ENCODE measurements at regions not wholly inside any gene's neighbourhood (a gene's known extent, or its start where the extent isn't known, plus 50 kb on each side); places are given as distances from the start of the nearest gene placed in this dataset.

DNA sequence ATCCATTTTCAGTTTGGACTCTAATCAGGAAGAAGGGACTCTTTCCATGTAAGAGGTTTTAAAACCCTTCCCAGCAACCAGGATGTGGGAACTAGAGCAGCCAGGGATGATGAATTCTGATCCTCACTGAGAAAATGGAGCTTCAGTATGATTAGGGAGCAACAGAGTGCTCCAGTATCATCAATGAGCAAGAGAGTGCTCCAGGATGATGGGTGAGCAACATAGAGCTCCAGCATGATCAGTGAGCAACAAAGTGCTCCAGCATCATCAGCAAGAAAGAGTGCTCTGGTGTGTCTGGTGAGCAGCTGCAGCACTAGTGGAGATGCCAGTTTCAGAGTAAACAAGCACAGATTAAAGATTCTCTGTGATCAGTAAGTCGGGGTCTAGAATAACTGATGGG lies 106.4 kb upstream of the LPP start:
- DNase-seq = no peak

- no peak for DNase-seq
Observed at GRCh38 chr3:188049606-188050530, 104.1 kb upstream of the LPP start.

- no peak for DNase-seq
Observed at GRCh38 chr3:188051801-188052168, 102.2 kb upstream of the LPP start.

- DNase-seq = no peak
Observed at GRCh38 chr3:188052169-188053035, 101.6 kb upstream of the LPP start.

GRCh38 chr3:188053036-188053340 lies 101.0 kb upstream of the LPP start:
- DNase-seq = no peak

DNA sequence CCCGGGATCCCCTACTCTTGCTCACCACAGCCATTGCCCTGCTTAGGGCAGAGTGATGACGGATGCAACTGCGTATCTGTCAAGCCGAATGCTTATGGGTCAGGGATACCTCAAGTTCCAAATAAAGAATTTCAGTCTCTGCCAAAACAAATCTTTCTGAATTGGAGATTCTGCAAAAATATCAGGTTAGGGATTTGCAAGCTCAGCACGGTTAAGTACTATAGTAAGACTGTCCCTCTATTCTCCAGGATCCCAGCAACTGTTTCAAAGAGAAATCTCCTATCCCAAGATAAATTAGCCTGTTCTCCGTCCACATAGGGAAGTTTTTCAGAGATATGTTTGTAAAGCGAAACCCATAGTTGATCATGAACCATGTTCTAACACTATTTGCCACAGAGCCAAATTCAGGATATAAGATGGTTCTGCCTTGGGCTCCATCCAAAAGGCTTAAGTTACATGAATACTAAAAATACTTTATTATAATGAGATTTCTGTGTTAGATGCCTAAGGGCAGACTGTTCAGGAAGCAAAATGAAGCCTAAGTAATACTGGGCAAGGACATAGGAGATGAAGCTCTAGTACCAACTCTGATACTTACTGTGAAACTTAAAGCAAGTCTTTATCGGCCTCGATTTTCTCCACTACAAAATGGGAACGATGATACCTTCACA lies 100.1 kb upstream of the LPP start:
- no peak for DNase-seq

DNA sequence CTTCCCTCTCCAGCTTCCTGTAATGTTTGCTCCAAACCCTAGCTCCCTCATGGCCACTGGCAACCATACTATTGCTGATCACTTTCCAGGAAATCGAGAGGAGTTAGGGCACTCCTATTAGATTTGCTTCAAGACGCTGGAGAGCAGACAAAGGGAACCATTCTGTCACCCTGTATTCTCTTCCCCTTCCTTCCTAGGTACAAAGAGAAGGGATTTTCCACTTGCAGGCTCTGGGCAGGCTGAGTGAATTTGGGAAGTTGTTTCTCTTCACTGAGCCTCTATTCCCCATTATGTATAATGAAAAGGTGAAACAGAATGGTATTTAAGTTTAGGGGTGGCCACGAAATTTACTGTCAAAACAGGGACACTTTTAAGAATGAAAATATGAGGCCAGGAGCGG lies 99.4 kb upstream of the LPP start:
- no peak for DNase-seq

DNA sequence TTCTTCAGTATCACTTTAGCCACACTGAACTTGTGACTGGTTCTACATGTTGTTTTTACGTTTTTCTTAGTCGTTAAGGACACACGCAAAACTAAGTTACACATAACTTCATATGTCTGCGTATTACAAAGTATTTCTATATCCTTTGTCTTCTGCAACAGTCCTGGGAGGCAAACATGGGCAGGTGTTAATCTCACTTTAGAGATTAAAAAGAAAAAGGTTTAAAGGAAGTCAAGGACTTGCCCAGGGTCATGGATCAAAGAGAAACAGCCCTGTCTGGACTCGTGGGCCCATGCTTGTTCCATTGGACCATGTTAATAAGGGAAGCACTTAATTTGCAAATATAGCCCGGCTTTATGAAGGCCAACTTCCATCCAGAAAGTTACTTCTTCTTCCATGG lies 98.6 kb upstream of the LPP start:
- DNase-seq = no peak

- no peak for DNase-seq
Observed at GRCh38 chr3:188057124-188057523, 96.8 kb upstream of the LPP start.

DNA sequence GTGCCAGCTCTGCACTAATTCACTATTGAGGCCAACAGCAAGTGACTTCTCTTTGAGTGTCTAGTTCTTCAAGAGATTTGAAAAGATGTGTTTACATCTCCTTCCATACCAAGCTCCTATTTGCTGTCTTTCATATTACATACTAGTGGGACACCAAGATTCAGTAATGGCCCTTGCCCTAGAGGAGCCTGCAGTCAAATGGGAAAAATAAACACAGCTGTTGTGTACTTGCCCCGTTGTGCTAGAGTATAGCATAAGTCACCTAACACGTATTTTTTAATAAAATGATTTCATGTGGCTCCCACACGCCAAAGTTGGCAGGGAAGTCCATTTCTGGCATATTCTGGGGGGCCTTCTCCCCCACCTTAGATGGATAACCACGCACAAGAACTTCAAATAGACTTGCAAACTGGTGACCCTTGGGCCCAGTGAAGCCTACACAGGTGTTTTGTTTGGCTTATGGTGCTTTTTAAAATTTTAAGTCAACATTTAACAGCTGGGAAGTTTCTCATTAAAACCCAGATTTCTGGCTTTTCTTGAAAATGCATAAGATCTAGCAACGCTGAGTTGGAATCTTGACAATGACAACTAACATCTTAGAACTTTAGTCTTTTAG lies 95.3 kb upstream of the LPP start:
- no peak for DNase-seq

GRCh38 chr3:188059351-188059750 lies 94.6 kb upstream of the LPP start:
- no peak for DNase-seq

- no peak for DNase-seq
Observed at GRCh38 chr3:188060264-188060835, 93.6 kb upstream of the LPP start.

DNA sequence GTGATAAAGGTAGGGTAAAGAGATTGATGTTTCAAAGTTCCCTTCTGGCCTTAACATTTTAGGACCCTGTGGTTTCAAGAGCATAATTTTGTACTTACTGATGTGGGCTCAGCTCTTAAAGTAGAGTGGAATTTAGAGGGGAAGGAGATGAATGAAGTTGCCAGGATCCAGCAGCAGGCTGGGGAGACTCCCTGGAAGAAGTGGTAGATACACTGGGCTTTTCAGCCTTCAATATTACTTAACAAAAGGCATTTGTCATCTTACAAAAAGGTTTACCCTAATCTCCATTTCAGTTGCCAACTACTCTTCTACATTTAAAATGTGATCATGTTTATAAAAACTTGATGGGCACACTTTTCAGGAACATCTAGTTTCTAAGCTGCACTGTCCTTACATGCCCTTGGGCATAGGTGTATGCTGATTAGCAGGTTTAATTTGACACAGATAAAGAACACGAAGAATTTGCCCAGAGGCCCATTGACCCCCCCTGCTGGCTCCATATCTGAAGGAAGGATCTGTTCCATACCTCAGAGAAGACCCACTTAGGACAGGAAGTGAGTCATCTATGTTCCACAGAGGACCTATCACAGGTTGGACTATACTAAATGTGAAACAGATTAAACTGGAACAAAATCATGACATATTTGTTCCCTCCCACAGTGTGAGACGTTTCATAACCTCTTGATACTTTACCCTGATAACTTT lies 93.0 kb upstream of the LPP start:
- no peak for DNase-seq

DNA sequence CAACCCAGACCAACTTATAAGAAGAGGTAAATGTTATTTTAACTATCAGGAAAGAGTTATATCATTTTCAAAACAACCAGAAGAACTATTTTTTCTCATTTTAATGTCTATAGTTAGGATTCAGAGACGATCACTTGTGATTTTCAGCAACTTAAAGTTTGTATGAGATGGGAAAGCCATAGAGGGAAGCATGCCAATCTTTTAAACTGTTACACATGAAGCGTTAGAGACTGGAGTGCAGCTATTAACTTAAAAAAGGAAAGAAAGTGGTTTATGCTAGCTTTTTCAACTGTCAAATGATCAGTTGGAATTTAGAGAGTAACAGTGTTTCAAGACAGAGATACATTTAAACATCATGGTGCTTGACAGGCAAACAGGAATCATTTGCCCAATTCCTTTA lies 91.7 kb upstream of the LPP start:
- DNase-seq = no peak

DNA sequence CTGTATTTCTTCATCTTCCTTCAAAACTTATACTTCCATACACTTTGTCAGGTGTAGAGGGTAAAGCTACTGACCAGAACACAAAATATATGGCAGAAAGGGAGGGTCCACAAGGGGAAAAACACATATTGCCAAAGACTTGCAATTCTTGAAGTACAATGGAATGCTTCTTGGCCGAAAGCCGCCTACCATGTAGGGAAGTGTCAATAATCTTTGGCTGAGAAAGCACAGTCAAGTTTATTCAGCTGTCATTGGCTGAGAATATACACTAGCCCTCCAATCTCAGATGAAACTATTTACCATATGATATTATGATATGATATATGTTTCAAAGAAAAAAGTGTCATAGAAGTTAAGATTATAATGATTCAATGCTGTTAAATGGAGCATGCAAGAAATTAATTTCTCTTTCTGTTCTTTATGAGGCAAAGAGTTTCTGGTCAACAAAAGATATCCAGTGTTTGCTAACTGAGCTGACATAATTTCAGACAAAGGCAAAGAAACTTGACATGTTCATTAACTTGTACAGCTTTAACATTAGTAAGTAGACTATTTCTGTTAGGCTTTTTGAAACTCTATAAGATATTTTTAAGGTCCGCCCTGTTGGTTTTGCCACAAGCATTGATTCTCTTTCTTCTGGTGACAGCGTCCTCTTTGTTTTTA lies 89.0 kb upstream of the LPP start:
- DNase-seq = no peak

DNA sequence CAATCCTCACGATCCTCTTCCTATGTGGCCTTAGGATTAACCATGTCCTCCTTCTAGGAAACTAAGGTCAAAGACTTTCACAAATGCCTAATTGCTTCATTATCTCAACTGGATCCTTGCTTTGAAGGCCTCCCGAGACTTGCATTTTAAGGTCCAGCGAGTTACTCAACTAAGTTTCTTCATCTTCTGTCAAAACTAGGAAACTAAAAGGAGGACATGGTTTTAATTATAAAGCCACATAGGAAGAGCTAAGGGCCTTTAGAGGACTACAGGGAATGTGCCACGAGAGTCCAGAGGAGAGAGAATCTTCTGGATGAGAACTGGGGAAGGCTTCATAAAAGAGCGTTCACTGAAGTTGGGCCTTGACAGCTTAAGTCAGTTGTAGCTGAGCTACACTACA lies 87.8 kb upstream of the LPP start:
- no peak for DNase-seq

DNA sequence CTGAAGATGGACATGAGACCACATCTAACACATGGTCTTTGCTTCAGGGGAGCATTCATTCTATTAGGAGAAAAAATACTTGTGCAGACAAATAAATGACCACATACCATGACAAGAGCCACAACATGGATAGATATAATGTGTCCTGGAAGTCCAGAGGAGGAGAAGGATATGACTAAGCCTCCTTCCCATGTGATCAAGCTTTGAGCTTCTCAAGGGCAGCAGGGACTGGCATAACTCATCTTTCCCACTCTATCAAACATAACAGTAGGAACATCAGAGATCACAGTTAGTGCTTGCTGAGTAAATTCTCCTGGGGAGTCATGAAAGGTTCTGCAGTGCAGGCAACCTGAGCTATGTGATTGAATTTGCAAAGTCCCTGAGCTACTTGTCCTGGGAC lies 86.0 kb upstream of the LPP start:
- DNase-seq = no peak

DNA sequence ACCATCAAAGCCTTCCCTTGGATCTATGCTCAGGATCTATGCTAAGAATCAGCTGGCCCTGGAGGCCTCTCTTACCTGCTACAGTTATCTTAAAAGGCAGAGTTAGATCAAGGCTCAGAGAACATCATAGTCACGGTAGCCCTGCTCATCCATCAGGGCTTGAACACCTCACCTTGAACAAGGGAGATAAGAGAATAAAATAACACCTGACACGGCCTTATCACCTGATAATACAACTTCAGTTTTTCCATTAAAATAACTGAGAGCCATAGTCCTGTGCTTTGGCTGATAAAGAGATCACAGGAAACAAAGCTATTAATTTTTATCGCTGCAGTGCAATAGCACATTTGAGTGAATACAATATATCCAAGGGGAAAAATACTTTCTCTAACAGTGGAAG lies 85.6 kb upstream of the LPP start:
- no peak for DNase-seq

- DNase-seq = no peak
Observed at GRCh38 chr3:188071636-188072035, 82.3 kb upstream of the LPP start.

- DNase-seq = no peak
Observed at GRCh38 chr3:188076176-188076575, 77.8 kb upstream of the LPP start.

DNA sequence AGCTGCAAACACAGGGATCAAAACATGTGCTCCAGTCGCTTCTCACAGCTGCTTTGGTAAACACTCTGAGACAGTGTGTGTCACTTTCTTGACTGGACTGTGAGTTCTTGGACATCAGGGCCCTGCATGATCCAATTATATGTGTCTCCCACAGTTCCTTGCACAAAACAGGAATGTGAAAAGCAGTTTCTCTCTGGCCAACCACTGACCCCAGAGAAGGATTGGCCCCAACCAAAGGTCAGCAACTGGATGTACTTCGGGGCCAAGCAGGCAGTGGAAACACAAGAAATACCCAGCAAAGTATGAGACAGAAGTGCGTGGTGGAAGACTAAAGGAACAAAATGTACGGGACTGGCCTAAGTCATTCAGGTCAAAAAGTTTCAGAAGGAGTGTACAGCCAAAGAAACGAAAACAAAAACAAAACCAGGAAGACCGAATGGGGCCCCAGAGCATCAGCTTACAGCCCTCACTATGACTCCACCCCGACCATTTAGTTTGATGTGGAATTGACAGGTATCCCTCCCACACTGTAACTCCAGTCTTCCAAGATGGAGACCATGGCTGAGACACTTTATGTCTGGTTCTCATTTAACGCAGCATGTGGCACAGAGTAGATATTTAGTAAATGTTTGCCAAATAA lies 76.7 kb upstream of the LPP start:
- no peak for DNase-seq
